ENCODE measurements at regions not wholly inside any gene's neighbourhood (a gene's known extent, or its start where the extent isn't known, plus 50 kb on each side); places are given as distances from the start of the nearest gene placed in this dataset.

DNA sequence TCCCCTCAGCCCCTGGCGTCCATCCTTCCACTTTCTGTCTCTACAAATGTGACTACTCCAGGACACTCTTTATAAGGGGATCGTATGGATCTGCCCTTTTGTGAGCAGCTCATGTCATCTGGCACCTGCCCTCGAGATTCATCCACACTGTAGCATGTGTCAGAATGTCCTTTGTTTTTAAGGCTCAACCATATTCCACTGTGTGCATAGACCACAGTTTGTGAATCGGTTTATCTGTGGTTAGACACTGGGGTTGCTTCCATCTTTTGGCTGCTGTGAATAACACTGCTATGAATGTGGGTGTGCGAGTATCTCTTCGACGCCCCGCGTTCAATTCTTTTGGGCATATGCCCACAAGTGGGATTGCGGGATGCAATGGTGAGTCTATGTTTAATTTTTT, 167.9 kb downstream of the NUP210 start:
- TF ChIP-seq, protein P1, sequence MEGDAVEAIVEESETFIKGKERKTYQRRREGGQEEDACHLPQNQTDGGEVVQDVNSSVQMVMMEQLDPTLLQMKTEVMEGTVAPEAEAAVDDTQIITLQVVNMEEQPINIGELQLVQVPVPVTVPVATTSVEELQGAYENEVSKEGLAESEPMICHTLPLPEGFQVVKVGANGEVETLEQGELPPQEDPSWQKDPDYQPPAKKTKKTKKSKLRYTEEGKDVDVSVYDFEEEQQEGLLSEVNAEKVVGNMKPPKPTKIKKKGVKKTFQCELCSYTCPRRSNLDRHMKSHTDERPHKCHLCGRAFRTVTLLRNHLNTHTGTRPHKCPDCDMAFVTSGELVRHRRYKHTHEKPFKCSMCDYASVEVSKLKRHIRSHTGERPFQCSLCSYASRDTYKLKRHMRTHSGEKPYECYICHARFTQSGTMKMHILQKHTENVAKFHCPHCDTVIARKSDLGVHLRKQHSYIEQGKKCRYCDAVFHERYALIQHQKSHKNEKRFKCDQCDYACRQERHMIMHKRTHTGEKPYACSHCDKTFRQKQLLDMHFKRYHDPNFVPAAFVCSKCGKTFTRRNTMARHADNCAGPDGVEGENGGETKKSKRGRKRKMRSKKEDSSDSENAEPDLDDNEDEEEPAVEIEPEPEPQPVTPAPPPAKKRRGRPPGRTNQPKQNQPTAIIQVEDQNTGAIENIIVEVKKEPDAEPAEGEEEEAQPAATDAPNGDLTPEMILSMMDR (IDR thresholded peaks at IDR 0.05), result no peak
- TF ChIP-seq POLR2A (IDR thresholded peaks at IDR 0.05) (no peak), EP300 (IDR thresholded peaks at IDR 0.05) (no peak)

Data from gastroesophageal sphincter (tissue), 3 donors.